ENCODE measurements at regions not wholly inside any gene's neighbourhood (a gene's known extent, or its start where the extent isn't known, plus 50 kb on each side); places are given as distances from the start of the nearest gene placed in this dataset.

DNA sequence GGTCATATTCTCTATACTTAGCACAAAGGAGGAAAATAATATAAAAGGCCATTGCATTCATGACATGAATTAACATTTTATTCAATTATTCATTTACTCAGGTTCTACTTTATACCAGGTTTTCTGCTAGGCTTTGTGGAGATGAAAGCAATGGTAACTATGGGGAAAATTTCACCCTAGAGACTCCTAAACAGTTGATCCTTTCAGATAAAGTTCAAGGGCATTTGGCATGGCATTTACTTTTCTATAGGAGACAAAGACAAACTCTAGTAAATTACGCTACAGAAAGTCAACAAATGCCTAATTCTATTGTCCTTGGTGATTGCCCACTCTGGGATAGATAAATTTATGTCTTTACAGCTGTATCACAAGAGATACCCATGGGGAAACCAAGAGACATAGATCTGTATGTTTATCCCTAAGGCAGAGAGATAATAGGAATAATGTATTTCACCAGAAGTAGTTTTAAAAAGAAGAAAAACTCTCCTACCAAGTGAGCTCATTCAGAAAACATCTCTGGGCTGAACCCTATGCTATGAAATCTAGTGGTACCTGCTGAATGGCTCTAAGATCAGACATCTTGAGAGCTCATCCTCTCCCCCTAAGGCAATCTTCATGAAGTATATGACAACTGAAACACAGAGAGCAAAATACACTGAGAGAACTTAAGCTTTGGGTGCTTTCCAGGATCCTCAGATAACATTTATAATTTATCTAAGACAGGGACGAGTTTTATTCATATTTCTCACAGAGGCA is 316.7 kb downstream of the ANTXR2 start:
- DNase-seq (ENCODE audit: low read depth): no peak
- TF ChIP-seq, protein P1, sequence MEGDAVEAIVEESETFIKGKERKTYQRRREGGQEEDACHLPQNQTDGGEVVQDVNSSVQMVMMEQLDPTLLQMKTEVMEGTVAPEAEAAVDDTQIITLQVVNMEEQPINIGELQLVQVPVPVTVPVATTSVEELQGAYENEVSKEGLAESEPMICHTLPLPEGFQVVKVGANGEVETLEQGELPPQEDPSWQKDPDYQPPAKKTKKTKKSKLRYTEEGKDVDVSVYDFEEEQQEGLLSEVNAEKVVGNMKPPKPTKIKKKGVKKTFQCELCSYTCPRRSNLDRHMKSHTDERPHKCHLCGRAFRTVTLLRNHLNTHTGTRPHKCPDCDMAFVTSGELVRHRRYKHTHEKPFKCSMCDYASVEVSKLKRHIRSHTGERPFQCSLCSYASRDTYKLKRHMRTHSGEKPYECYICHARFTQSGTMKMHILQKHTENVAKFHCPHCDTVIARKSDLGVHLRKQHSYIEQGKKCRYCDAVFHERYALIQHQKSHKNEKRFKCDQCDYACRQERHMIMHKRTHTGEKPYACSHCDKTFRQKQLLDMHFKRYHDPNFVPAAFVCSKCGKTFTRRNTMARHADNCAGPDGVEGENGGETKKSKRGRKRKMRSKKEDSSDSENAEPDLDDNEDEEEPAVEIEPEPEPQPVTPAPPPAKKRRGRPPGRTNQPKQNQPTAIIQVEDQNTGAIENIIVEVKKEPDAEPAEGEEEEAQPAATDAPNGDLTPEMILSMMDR (IDR thresholded peaks at IDR 0.05; ENCODE audit: control insufficient read depth, extremely low read depth, insufficient read depth): no peak
- H3K4me3 ChIP-seq (ENCODE audit: low read depth, low read length): no peak overlapping the region

DNA sequence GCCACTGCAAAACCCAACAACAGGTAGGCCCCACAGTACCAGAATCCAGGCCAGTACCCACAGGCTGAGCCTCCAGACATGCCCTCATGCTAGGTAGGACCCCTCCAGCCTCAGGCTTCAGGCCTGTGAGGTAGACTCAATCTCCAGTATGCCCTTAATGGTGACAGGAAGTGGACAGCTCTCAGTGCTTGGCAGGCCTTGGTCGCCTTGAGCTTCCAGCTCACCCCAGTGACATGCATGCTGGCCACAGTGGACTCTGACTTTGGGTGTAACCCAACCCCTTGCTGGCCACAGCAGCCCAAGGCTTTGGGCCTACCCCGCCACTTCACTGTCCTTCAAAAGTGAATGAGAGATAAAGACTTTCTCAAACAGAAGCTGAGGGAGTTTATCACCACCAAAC is 324.2 kb downstream of the ANTXR2 start:
- no peak for DNase-seq (ENCODE audit: low read depth)
- TF ChIP-seq, protein P1 (IDR thresholded peaks at IDR 0.05; ENCODE audit: control insufficient read depth, extremely low read depth, insufficient read depth): no peak

DNA sequence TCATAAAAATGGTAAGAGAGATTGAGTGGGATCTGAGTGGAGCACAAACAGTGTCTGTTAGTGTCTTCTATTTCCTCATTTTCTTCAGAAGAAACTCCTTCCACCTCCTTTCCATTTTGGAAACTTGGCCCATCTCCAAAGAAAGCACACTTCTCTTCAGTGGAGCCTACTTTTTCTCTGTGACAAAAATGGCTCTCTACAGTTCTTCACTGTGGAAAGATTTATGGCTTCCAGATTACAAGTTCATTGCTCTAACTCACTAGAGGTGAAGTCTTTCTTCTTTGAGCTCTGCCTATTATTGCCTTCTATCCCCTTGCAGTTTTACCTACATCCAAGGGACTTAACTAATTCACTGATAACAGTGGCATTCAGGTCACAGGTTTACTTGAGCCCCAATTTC is 325.8 kb downstream of the ANTXR2 start:
- TF ChIP-seq, protein P1 (IDR thresholded peaks at IDR 0.05; ENCODE audit: control insufficient read depth, extremely low read depth, insufficient read depth): no peak
- H3K4me3 ChIP-seq (ENCODE audit: low read depth, low read length): no peak overlapping the region
- DNase-seq (ENCODE audit: low read depth): no peak

More for the DNA sequence above, 324.2 kb downstream of the ANTXR2 start:
- no peak overlapping the region for H3K4me3 ChIP-seq (ENCODE audit: low read depth, low read length)

DNA sequence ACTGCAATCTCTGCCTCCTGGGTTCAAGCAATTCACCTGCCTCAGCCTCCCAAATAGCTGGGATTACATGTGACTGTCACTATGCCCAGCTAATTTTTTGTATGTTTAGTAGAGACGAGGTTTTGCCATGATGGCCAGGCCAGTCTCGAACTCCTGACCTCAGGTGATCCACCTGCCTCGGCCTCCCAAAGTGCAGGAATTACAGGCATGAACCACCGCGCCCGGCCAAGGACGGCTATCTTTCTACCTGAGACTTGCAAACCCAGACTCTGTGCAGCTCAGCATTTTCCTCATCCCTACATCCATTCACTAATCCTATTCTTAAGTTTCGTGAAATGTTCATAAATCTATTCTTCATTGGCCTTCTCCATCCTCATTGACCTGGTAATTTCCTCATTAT is 330.0 kb downstream of the ANTXR2 start:
- DNase-seq (ENCODE audit: low read depth): no peak
- TF ChIP-seq, protein P1 (IDR thresholded peaks at IDR 0.05; ENCODE audit: control insufficient read depth, extremely low read depth, insufficient read depth): no peak
- no peak overlapping the region for H3K4me3 ChIP-seq (ENCODE audit: low read depth, low read length)

DNA sequence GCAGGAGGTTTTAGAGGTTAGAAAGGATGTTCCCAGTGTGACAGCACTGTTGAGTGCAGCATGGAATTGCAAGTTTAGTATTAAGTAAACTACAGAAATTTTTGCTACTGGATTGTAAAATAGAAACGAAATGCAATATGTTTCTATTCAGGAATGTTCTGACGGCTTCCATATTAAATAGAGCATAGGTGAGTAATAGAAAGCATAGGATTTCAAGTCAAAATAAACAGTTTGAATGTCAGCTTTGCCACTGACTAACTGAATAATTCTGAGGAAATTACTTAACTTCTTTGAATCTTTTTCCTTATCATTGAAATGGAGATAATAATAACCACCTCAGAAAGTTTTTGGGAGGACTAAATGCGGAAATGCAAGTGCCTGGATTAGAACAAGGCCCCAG is 331.9 kb upstream of the GK2 start:
- no peak overlapping the region for H3K4me3 ChIP-seq (ENCODE audit: low read depth, low read length)
- TF ChIP-seq, protein P1 (IDR thresholded peaks at IDR 0.05; ENCODE audit: control insufficient read depth, extremely low read depth, insufficient read depth): no peak
- DNase-seq (ENCODE audit: low read depth): no peak

DNA sequence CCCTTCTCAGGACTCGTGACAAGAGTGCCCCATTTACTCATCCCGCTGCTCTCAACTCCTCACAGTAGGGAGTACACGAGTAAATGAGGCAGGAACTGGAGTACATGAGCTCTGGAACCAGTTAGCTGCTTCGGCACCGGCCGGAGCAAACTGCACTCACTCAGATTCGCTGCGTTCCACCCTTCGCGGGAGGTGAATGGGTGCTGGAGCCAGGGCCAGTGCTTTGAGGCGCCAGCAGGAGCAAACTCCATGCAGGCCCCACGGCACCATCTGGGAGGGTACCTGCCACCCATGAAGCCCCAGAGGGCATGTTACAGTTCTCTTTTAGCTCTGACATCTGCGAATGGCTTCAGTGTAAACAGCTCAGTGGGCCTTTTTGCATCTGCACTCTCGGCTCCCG is 315.5 kb upstream of the GK2 start:
- DNase-seq (ENCODE audit: low read depth): no peak
- no peak overlapping the region for H3K4me3 ChIP-seq (ENCODE audit: low read depth, low read length)
- TF ChIP-seq, protein P1 (IDR thresholded peaks at IDR 0.05; ENCODE audit: control insufficient read depth, extremely low read depth, insufficient read depth): no peak

DNA sequence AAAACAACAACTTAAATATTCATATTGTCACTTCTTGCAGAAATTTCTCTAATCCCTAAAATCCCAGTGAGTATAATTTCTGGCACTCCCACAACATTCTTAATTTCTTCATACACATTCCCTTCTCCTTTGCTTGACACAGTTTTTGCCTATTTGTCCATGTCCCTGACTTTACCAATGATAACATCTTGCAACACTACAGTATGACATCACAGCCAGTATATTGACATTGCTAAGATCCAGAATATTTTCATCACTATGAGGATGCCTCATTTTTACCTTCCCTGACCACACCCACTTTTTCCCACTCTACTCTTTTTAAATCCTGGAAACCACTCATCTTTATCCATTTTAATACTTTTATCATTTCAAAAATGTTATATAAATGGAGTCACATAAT is 292.3 kb upstream of the GK2 start:
- no peak overlapping the region for H3K4me3 ChIP-seq (ENCODE audit: low read depth, low read length)
- DNase-seq (ENCODE audit: low read depth): no peak
- TF ChIP-seq, protein P1 (IDR thresholded peaks at IDR 0.05; ENCODE audit: control insufficient read depth, extremely low read depth, insufficient read depth): no peak

Data from LNCaP clone FGC (cell line).